Panc1 (cell line): ENCODE measurements at regions not wholly inside any gene's neighbourhood (a gene's known extent, or its start where the extent isn't known, plus 50 kb on each side); places are given as distances from the start of the nearest gene placed in this dataset.

ENCODE experiments used
- ATAC-seq: fragments of 200-7000 bp; cut with Tn5 transposase; 2 replicates; pipeline ENCODE4 v1.9.1; 2020; ENCODE audit warnings: mild to moderate bottlenecking, moderate library complexity
- BruUV-seq: library from RNA; stranded (reverse); fragments of 400-500 nt; replicated peaks from 2 replicates; lab custom pipeline; 2021; lab: Mats Ljungman, UMichigan
- CTCF ChIA-PET: fragments of 300-600 bp; sonication (Branson Sonifier 250); formaldehyde crosslinking; loops from one replicate; lab custom pipeline; 2022; ENCODE audit warnings: antibody characterized with exemption; lab: Charles Lee
- POLR2A ChIA-PET: fragments of 300-600 bp; sonication (Branson Sonifier 250); formaldehyde crosslinking; loops from one replicate; lab custom pipeline; 2022; ENCODE audit warnings: antibody characterized with exemption; lab: Charles Lee
- DNase-seq: peaks from one replicate; pipeline ENCODE4 v3.0.0-alpha.2; 2010; ENCODE audit warnings: low read depth, low spot score
- H3K27ac ChIP-seq: 2 replicates; pipeline ENCODE4 v1.5.1; 2011; ENCODE audit warnings: mild to moderate bottlenecking, low read length, inconsistent platforms
- H3K27me3 ChIP-seq: fragments of 200-500 bp; sonication (Bioruptor generic); 2 replicates; pipeline ENCODE4 v1.6.0; 2014; ENCODE audit warnings: low read length, inconsistent platforms; ENCODE audit not compliant: control insufficient read depth, insufficient read depth
- H3K36me3 ChIP-seq: fragments of 200-500 bp; sonication (Bioruptor generic); 2 replicates; pipeline ENCODE4 v1.5.1; 2014; ENCODE audit warnings: inconsistent platforms, mild to moderate bottlenecking, low read length, moderate library complexity; ENCODE audit not compliant: control insufficient read depth, insufficient read depth
- H3K4me1 ChIP-seq: 2 replicates; pipeline ENCODE4 v1.5.1; 2011; ENCODE audit warnings: inconsistent platforms, mild to moderate bottlenecking, low read length, moderate library complexity; ENCODE audit not compliant: control insufficient read depth, insufficient read depth
- H3K4me3 ChIP-seq, 2 experiments: 2 replicates each; pipeline ENCODE4 v1.5.1; 2011 to 2012; ENCODE audit warnings: low read depth in 2 of 2, low read length in 2 of 2, mild to moderate bottlenecking in 2 of 2, inconsistent platforms in 1 of 2, moderate library complexity in 1 of 2
- H3K9me3 ChIP-seq: fragments of 200-500 bp; sonication (Bioruptor generic); 2 replicates; pipeline ENCODE4 v1.5.1; 2014; ENCODE audit warnings: low read depth, mild to moderate bottlenecking, inconsistent platforms, low read length, moderate library complexity; ENCODE audit not compliant: control insufficient read depth, insufficient read depth
- POLR2AphosphoS5 ChIP-seq: IDR thresholded peaks from 2 replicates; pipeline ENCODE4 v1.6.1; 2012; ENCODE audit warnings: mild to moderate bottlenecking, low read depth, low read length, moderate library complexity
- REST ChIP-seq, 2 experiments: IDR thresholded peaks; 2 replicates each; pipeline ENCODE4 v1.6.1; 2011 to 2012; ENCODE audit warnings: low read depth in 2 of 2, control low read depth in 1 of 2, low read length in 1 of 2, mild to moderate bottlenecking in 1 of 2, moderate library complexity in 1 of 2; ENCODE audit not compliant: insufficient read depth in 1 of 2
- SIN3A ChIP-seq: IDR thresholded peaks from 2 replicates; pipeline ENCODE4 v1.6.1; 2012; ENCODE audit warnings: low read depth, mild to moderate bottlenecking, low read length, moderate library complexity, borderline replicate concordance; ENCODE audit not compliant: insufficient read depth
- TCF7L2 ChIP-seq: IDR thresholded peaks from 2 replicates; pipeline ENCODE4 v1.6.1; 2011; ENCODE audit warnings: mild to moderate bottlenecking, low read depth, low read length, inconsistent platforms
- in situ Hi-C: cut with HindIII; loops from 2 replicates; pipeline ENCODE4 v1.10.0; 2016; ENCODE audit warnings: low sequenced_read_pairs, low pct_unique_long_range_greater_than_20kb
- intact Hi-C: fragments of 100-400 bp; cut with micrococcal nuclease; formaldehyde crosslinking; loops from one replicate; pipeline ENCODE4 v1.10.0; 2022; ENCODE audit not compliant: unreplicated experiment
- TF ChIP-seq, protein P1 (sequence below): fragments of 450-650 bp; IDR thresholded peaks from 2 replicates; pipeline ENCODE4 v1.5.1; 2017; ENCODE audit warnings: mild to moderate bottlenecking

DNA sequence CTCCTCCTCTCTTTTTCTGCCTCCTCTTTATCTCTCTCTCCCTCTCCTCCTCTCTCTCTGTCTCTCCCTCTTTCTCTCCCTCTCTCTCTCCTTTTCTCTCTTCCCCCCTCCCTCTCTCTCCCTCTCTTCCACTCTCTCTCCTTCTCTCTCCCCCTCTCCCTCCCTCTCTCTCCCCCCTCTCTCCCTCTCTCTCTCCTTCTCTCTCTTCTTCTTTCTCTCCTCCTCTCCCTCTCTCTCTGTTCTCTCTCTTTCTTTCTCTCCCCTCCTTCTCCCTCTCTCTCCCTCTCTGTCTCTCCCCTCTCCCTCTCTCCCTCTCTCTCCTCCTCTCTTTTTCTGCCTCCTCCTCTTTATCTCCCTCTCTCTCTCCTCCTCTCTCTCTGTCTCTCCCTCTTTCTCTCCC, 197.4 kb downstream of the UQCRFS1 start:
- ChIA-PET CTCF (no interaction called here), POLR2A (no interaction called here)
- Histone ChIP-seq H3K9me3 (no peaks in the 10 kb centered on the region), H3K36me3 (no peaks in the 10 kb centered on the region), H3K4me3 (no peak overlapping the region), H3K27me3 (peaks cover 7% of the 10 kb centered on the region), H3K4me1 (no peaks in the 10 kb centered on the region), H3K27ac (no peak overlapping the region)
- ATAC-seq = no peak
- no TSS peak for BruUV-seq
- intact Hi-C loops = no loop called here
- TF ChIP-seq SIN3A (no peak), REST (IDR thresholded peaks at IDR 0.05; ENCODE audit: insufficient read depth in 1 of 2, low read depth in 2 of 2, low read length in 1 of 2) (no peak), POLR2AphosphoS5 (no peak), TCF7L2 (no peak)
- TF ChIP-seq, protein P1, sequence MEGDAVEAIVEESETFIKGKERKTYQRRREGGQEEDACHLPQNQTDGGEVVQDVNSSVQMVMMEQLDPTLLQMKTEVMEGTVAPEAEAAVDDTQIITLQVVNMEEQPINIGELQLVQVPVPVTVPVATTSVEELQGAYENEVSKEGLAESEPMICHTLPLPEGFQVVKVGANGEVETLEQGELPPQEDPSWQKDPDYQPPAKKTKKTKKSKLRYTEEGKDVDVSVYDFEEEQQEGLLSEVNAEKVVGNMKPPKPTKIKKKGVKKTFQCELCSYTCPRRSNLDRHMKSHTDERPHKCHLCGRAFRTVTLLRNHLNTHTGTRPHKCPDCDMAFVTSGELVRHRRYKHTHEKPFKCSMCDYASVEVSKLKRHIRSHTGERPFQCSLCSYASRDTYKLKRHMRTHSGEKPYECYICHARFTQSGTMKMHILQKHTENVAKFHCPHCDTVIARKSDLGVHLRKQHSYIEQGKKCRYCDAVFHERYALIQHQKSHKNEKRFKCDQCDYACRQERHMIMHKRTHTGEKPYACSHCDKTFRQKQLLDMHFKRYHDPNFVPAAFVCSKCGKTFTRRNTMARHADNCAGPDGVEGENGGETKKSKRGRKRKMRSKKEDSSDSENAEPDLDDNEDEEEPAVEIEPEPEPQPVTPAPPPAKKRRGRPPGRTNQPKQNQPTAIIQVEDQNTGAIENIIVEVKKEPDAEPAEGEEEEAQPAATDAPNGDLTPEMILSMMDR = no peak
- in situ Hi-C loops = no loop called here
- DNase-seq = no peak

DNA sequence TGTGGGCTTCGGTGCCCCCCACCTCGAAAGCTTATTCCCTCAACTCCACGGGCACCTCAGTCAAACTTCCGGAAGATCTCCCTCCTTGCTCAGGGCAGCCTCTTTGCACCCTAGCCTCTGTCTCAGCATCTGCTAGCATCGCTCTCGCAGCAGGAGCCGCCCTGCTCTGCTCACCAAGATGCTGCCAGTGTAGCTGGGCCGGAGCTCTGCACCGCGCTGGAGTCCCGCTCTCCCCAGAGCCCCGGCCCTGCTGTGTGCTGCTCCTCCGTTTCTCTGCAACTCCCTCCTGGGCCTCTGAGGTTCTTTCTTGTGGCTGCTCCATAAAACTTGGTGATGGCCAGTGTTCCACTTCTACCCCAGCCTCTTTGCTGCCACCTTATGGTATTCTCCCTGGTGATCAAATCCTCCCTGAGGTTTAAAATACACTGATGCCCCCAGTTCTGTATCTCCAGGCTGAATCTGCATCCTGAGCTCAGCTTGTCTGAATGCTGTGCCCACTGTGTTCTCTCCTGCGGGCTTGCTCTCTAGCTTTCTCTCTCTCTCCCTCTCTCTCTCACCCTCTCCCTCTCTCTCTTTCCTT, 198.0 kb downstream of the UQCRFS1 start:
- Histone ChIP-seq H3K36me3 (no peaks in the 10 kb centered on the region), H3K4me3 (no peak overlapping the region), H3K4me1 (no peaks in the 10 kb centered on the region), H3K27ac (no peak overlapping the region), H3K27me3 (peaks cover 7% of the 10 kb centered on the region), H3K9me3 (no peaks in the 10 kb centered on the region)
- DNase-seq = no peak
- ChIA-PET POLR2A (no interaction called here), CTCF (no interaction called here)
- ATAC-seq = peak; percentile 48
- intact Hi-C loops = no loop called here
- BruUV-seq = no TSS peak
- no peak for TF ChIP-seq POLR2AphosphoS5
- no peak for TF ChIP-seq TCF7L2
- TF ChIP-seq, protein P1 = no peak
- TF ChIP-seq REST (IDR thresholded peaks at IDR 0.05; ENCODE audit: insufficient read depth in 1 of 2, low read depth in 2 of 2, low read length in 1 of 2) = no peak
- TF ChIP-seq SIN3A = no peak
- in situ Hi-C loops = no loop called here
